Effector memory CD4-positive, alpha-beta T cell (primary cell): ENCODE measurements at regions not wholly inside any gene's neighbourhood (a gene's known extent, or its start where the extent isn't known, plus 50 kb on each side); places are given as distances from the start of the nearest gene placed in this dataset.

Experiments
- DNase-seq, 3 donors: peaks; one replicate each; pipeline ENCODE4 v3.0.0-alpha.2; 2020
- H3K27ac ChIP-seq: 2 replicates; pipeline ENCODE4 v1.7.0; 2013; ENCODE audit warnings: mild to moderate bottlenecking, low read length, moderate library complexity; ENCODE audit not compliant: insufficient read depth, poor library complexity, severe bottlenecking
- H3K27me3 ChIP-seq: replicated peaks from 2 replicates; pipeline ENCODE4 v1.7.0; 2013; ENCODE audit warnings: mild to moderate bottlenecking, low read length; ENCODE audit not compliant: insufficient read depth, control insufficient read depth, poor library complexity, severe bottlenecking
- H3K36me3 ChIP-seq: 2 replicates; pipeline ENCODE4 v1.7.0; 2013; ENCODE audit warnings: mild to moderate bottlenecking, low read length, moderate library complexity; ENCODE audit not compliant: control insufficient read depth, insufficient read depth
- H3K4me1 ChIP-seq: 2 replicates; pipeline ENCODE4 v1.7.0; 2013; ENCODE audit warnings: low read length, mild to moderate bottlenecking; ENCODE audit not compliant: control insufficient read depth, insufficient read depth, poor library complexity, severe bottlenecking
- H3K4me3 ChIP-seq: 2 replicates; pipeline ENCODE4 v1.7.0; 2013; ENCODE audit warnings: low read length, low read depth, mild to moderate bottlenecking; ENCODE audit not compliant: insufficient read depth, poor library complexity, severe bottlenecking
- H3K9me3 ChIP-seq: 2 replicates; pipeline ENCODE4 v1.7.0; 2013; ENCODE audit warnings: mild to moderate bottlenecking, low read length, moderate library complexity; ENCODE audit not compliant: control insufficient read depth

GRCh38 chr3:22555753-22556435 is 647.2 kb upstream of the UBE2E2 start:
- Histone ChIP-seq H3K36me3 (no peaks in the 10 kb centered on the region), H3K4me1 (no peaks in the 10 kb centered on the region), H3K4me3 (no peak overlapping the region), H3K27me3 (no peaks in the 10 kb centered on the region), H3K27ac (no peak overlapping the region), H3K9me3 (no peaks in the 10 kb centered on the region)
- no peak for DNase-seq

- no peaks in the 10 kb centered on the region for H3K4me1 ChIP-seq
- no peak overlapping the region for H3K4me3 ChIP-seq
- H3K9me3 ChIP-seq = no peaks in the 10 kb centered on the region
Measured at GRCh38 chr3:22565393-22565792, 637.7 kb upstream of the UBE2E2 start.

DNA sequence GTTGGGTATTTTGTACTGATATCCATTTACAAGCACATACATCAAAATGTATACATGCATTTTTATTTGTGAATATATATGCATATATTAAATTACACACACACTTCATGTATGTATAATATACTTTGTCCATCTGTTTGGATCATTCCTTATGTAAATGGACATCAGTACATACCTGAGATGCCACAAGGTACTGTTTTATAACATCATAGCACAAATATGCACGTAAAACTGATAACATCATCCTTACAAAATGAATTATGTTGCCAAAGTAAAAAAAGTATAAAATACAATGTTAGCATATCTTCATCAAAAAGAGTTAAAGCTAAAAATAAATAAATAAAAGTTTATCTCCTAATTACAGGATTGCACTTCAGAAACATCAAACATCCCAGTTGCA is 634.8 kb upstream of the UBE2E2 start:
- DNase-seq = no peak
- Histone ChIP-seq H3K36me3 (no peaks in the 10 kb centered on the region), H3K4me1 (no peaks in the 10 kb centered on the region), H3K9me3 (no peaks in the 10 kb centered on the region), H3K4me3 (no peak overlapping the region), H3K27me3 (no peaks in the 10 kb centered on the region), H3K27ac (no peak overlapping the region)

More at GRCh38 chr3:22565393-22565792, 637.7 kb upstream of the UBE2E2 start:
- Histone ChIP-seq H3K36me3 (no peaks in the 10 kb centered on the region), H3K27me3 (no peaks in the 10 kb centered on the region), H3K27ac (no peak overlapping the region)
- no peak for DNase-seq

DNA sequence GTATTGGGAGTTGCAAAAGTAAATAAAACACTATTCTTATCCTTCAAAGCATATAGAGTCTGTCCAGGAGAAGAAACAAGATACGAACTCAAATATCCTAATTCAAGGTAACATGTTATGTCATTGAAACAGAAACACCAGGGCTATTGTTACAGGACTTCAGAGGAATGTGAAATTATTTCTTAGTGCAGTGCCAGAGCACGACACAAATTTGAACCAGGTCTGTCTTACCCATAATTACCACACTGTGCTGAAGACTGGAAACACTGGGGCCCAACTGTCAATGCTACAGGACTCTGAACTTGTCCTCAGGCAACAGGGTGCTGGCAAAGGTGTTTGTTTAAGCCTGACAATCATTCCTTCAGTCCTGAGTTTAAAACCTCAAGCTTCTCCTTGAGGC is 633.6 kb upstream of the UBE2E2 start:
- no peaks in the 10 kb centered on the region for H3K4me1 ChIP-seq
- no peaks in the 10 kb centered on the region for H3K27me3 ChIP-seq
- no peak overlapping the region for H3K4me3 ChIP-seq
- no peak overlapping the region for H3K27ac ChIP-seq
- no peak for DNase-seq
- no peaks in the 10 kb centered on the region for H3K36me3 ChIP-seq
- H3K9me3 ChIP-seq = no peaks in the 10 kb centered on the region

DNA sequence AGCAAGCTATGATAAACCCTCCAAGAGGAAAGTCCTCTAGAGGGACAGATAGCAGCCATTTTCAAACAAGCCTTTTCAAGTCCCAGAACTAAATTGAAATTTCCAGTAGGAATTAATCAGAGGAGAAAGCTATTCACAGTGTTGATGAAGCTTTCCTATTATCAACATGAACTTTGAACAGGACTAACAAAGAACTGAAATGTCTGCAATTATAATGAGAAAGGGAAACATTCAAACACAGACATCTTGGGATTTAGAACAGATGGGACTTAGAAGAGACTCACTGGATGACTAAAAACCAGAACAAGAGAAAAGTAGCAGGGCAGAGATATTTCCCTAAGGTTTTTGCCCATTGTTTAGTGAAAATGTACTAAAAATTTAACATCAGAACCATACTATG is 622.1 kb upstream of the UBE2E2 start:
- H3K4me3 ChIP-seq = no peak overlapping the region
- H3K27me3 ChIP-seq = no peaks in the 10 kb centered on the region
- H3K4me1 ChIP-seq = no peaks in the 10 kb centered on the region
- H3K27ac ChIP-seq = no peak overlapping the region
- H3K36me3 ChIP-seq = no peaks in the 10 kb centered on the region
- DNase-seq = no peak
- H3K9me3 ChIP-seq = no peaks in the 10 kb centered on the region

DNA sequence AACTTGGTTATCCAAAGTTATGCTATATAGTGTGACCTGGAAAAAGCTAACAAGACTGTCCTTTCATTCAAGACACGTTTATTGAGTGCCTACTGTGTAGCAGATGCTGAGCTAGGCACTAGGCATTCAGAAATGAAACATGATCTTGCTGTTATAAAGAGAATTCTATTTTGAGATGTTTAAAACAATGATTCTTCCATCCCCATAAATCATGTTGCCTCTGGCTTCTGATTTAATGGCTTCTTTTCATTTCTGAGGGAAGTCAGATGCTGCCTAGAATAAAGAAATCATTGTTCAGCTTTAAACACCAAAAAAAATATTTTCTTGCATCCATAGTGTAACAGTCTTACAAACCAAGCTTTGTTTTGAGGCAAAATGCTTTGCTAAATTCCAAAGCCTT is 620.9 kb upstream of the UBE2E2 start:
- no peak for DNase-seq
- no peaks in the 10 kb centered on the region for H3K27me3 ChIP-seq
- H3K9me3 ChIP-seq = no peaks in the 10 kb centered on the region
- no peak overlapping the region for H3K4me3 ChIP-seq
- H3K4me1 ChIP-seq = no peaks in the 10 kb centered on the region
- H3K36me3 ChIP-seq = no peaks in the 10 kb centered on the region
- H3K27ac ChIP-seq = no peak overlapping the region

DNA sequence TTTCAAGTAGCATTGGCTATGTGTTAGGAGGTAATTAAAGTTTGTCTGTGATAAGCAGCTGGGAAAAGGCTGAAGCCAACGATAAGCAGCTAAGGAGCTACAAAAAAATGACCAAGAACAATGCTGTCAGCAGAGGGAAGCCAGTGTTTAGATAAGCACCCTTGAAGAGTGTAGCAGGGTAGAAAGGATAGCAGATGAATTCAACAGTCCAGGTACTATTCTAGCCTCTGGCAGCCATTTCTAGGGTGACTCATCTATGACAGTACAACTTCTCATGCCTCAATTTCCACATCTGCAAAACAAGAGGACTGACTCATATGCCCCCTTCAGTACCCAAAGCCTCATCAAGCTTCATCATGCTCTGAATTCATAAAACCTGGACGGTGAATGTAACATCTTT is 617.6 kb upstream of the UBE2E2 start:
- Histone ChIP-seq H3K4me1 (no peaks in the 10 kb centered on the region), H3K4me3 (no peak overlapping the region), H3K27me3 (no peaks in the 10 kb centered on the region), H3K36me3 (no peaks in the 10 kb centered on the region), H3K27ac (no peak overlapping the region), H3K9me3 (no peaks in the 10 kb centered on the region)
- DNase-seq = no peak

- Histone ChIP-seq H3K27ac (no peak overlapping the region), H3K4me3 (no peak overlapping the region), H3K9me3 (no peaks in the 10 kb centered on the region), H3K36me3 (no peaks in the 10 kb centered on the region), H3K4me1 (no peaks in the 10 kb centered on the region), H3K27me3 (no peaks in the 10 kb centered on the region)
- DNase-seq = no peak
Measured at GRCh38 chr3:22585911-22586310, 617.2 kb upstream of the UBE2E2 start.

DNA sequence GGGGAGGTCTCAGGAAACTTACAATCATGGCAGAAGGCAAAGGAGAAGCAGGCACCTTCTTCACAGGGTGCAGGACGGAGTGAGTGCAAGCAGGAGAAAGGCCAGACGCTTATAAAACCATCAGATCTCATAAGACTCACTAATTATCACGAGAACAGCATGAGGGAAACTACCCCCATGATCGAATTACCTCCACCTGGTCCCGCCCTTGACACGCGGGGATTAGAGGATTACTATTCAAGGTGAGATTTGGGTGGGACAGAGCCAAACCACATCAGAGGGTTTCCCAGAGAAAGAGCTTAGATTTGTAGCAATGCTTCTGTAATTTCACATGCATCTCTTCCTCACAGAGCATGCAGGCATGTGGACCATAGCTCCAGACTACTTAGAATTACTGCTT is 615.7 kb upstream of the UBE2E2 start:
- no peaks in the 10 kb centered on the region for H3K27me3 ChIP-seq
- no peak overlapping the region for H3K27ac ChIP-seq
- H3K36me3 ChIP-seq = no peaks in the 10 kb centered on the region
- no peak for DNase-seq
- no peak overlapping the region for H3K4me3 ChIP-seq
- H3K9me3 ChIP-seq = no peaks in the 10 kb centered on the region
- H3K4me1 ChIP-seq = no peaks in the 10 kb centered on the region

DNA sequence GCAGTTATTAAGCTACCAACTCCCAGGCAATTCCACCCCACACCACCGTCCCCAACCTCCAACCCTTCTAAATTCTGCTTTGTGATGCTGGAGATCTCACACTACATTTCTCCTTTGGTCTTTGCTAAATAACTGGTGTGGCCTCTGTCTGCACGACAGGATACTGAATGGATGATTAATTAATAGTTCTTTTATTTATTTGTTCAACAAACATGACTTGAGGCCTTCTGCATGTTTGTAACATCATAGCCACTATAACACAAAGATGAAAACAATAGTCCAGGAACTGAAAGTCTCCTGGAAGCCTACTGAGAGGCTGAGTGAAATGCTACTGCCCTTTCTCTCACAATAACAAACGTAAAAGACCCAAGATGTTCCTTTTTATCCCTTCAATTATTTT is 609.5 kb upstream of the UBE2E2 start:
- DNase-seq = no peak

More for the DNA sequence above, 609.5 kb upstream of the UBE2E2 start:
- H3K27me3 ChIP-seq = no peaks in the 10 kb centered on the region
- H3K27ac ChIP-seq = no peak overlapping the region
- H3K36me3 ChIP-seq = no peaks in the 10 kb centered on the region
- H3K9me3 ChIP-seq = no peaks in the 10 kb centered on the region
- H3K4me1 ChIP-seq = no peaks in the 10 kb centered on the region
- H3K4me3 ChIP-seq = no peak overlapping the region
